Keratinocyte (primary cell): ENCODE measurements at regions not wholly inside any gene's neighbourhood (a gene's known extent, or its start where the extent isn't known, plus 50 kb on each side); places are given as distances from the start of the nearest gene placed in this dataset.

Experiments
- DNase-seq: peaks from one replicate; pipeline ENCODE4 v3.0.0-alpha.2; 2011; ENCODE audit warnings: low read depth, missing footprints, low spot score
- FAIRE-seq: peaks from 2 replicates; lab custom pipeline; 2011; peaks lifted over from hg19 to GRCh38; lab: Jason Lieb, UNC
- H2AFZ ChIP-seq: 2 replicates; pipeline ENCODE4 v1.6.0; 2012; ENCODE audit warnings: low read length, control low read depth, inconsistent platforms; ENCODE audit not compliant: control insufficient read depth
- H3K27ac ChIP-seq: 2 replicates; pipeline ENCODE4 v1.5.1; 2011; ENCODE audit warnings: low read length; ENCODE audit not compliant: control insufficient read depth, insufficient read depth
- H3K27me3 ChIP-seq: 3 replicates; pipeline ENCODE4 v1.6.0; 2011; ENCODE audit warnings: low read length; ENCODE audit not compliant: control insufficient read depth, insufficient read depth; ENCODE audit errors: extremely low read depth
- H3K36me3 ChIP-seq, 2 experiments: 2 replicates in 1 of 2; 3 replicates in 1 of 2; pipeline ENCODE4 v1.5.1; 2011; ENCODE audit warnings: low read length in 2 of 2, mild to moderate bottlenecking in 1 of 2; ENCODE audit not compliant: control insufficient read depth in 2 of 2, insufficient read depth in 2 of 2; ENCODE audit errors: extremely low read depth in 1 of 2
- H3K4me1 ChIP-seq: 3 replicates; pipeline ENCODE4 v1.5.1; 2011; ENCODE audit warnings: low read length; ENCODE audit not compliant: control insufficient read depth, insufficient read depth; ENCODE audit errors: extremely low read depth
- H3K4me2 ChIP-seq: 3 replicates; pipeline ENCODE4 v1.6.0; 2011; ENCODE audit warnings: low read depth, low read length; ENCODE audit not compliant: control insufficient read depth, insufficient read depth; ENCODE audit errors: extremely low read depth
- H3K4me3 ChIP-seq, 3 experiments: fragments of 200-600 bp in 1 of 3; sonication (generic) in 1 of 3; 2 replicates in 2 of 3; 3 replicates in 1 of 3; pipeline ENCODE4 v1.5.1; 2011 to 2016; ENCODE audit warnings: low read length in 3 of 3, mild to moderate bottlenecking in 3 of 3, control low read depth in 2 of 3, inconsistent platforms in 1 of 3, low read depth in 1 of 3, mixed read lengths in 1 of 3, mixed run types in 1 of 3, moderate library complexity in 1 of 3; ENCODE audit not compliant: control insufficient read depth in 2 of 3, insufficient read depth in 2 of 3; ENCODE audit errors: extremely low read depth in 1 of 3
- H3K79me2 ChIP-seq: 2 replicates; pipeline ENCODE4 v1.6.0; 2012; ENCODE audit warnings: low read length; ENCODE audit not compliant: control insufficient read depth, insufficient read depth
- H3K9ac ChIP-seq: 3 replicates; pipeline ENCODE4 v1.6.0; 2011; ENCODE audit warnings: low read length; ENCODE audit not compliant: control insufficient read depth, insufficient read depth; ENCODE audit errors: extremely low read depth
- H3K9me1 ChIP-seq: 3 replicates; pipeline ENCODE4 v1.6.0; 2011; ENCODE audit warnings: low read length; ENCODE audit not compliant: control insufficient read depth, insufficient read depth; ENCODE audit errors: extremely low read depth
- H3K9me3 ChIP-seq: 2 replicates; pipeline ENCODE4 v1.5.1; 2012; ENCODE audit warnings: low read depth, low read length; ENCODE audit not compliant: control insufficient read depth
- H4K20me1 ChIP-seq: 3 replicates; pipeline ENCODE4 v1.6.0; 2011; ENCODE audit warnings: low read length; ENCODE audit not compliant: control insufficient read depth, insufficient read depth; ENCODE audit errors: extremely low read depth
- EZH2 ChIP-seq: IDR thresholded peaks from one replicate; pipeline ENCODE4 v1.6.1; 2012; ENCODE audit warnings: inconsistent platforms, mild to moderate bottlenecking, low read length, moderate library complexity
- dilution Hi-C: fragments of 300-500 bp; cut with MboI; formaldehyde crosslinking; loops from one replicate; pipeline ENCODE4 v1.7.0; 2020; ENCODE audit warnings: low sequenced_read_pairs; ENCODE audit not compliant: extremely low pct_ligation_motif_present
- TF ChIP-seq, protein P1 (sequence below), 3 experiments: IDR thresholded peaks in 1 of 3; conservative IDR thresholded peaks in 1 of 3; optimal IDR thresholded peaks in 1 of 3; 2 replicates in 2 of 3; 3 replicates in 1 of 3; pipeline versions ENCODE3 to v1.5.1; 2011; ENCODE audit warnings: low read length in 3 of 3, mild to moderate bottlenecking in 3 of 3, moderate library complexity in 2 of 3, control low read depth in 1 of 3, inconsistent platforms in 1 of 3; ENCODE audit not compliant: insufficient read depth in 2 of 3; ENCODE audit errors: extremely low read depth in 1 of 3

DNA sequence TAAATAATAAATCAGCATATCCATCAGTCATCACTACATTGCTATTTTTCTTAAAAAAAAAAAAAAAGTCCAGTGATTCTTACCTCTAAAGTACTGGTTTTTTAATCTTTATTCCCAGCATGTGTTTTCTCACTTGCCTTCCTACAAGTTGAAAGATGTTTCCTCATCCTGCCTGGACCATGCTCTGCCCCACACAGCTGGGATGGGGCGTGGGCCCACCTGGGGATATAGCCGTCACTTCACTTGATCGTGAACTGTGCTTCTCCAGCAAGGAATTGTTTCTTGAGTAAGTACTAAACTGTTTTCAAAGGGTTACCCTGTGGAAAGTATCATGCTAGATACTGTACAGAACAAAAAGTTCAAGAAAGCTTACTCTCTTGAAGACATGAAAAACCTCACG lies 212.6 kb upstream of the HTR1E start:
- Histone ChIP-seq H3K9me1 (no peaks in the 10 kb centered on the region), H3K4me3 (no peak overlapping the region), H3K27me3 (no peaks in the 10 kb centered on the region), H3K27ac (no peak overlapping the region), H4K20me1 (no peaks in the 10 kb centered on the region), H2AFZ (no peak overlapping the region), H3K9me3 (no peaks in the 10 kb centered on the region), H3K4me1 (no peaks in the 10 kb centered on the region), H3K36me3 (no peaks in the 10 kb centered on the region), H3K79me2 (no peaks in the 10 kb centered on the region), H3K9ac (no peak overlapping the region), H3K4me2 (no peak overlapping the region)
- TF ChIP-seq, protein P1, sequence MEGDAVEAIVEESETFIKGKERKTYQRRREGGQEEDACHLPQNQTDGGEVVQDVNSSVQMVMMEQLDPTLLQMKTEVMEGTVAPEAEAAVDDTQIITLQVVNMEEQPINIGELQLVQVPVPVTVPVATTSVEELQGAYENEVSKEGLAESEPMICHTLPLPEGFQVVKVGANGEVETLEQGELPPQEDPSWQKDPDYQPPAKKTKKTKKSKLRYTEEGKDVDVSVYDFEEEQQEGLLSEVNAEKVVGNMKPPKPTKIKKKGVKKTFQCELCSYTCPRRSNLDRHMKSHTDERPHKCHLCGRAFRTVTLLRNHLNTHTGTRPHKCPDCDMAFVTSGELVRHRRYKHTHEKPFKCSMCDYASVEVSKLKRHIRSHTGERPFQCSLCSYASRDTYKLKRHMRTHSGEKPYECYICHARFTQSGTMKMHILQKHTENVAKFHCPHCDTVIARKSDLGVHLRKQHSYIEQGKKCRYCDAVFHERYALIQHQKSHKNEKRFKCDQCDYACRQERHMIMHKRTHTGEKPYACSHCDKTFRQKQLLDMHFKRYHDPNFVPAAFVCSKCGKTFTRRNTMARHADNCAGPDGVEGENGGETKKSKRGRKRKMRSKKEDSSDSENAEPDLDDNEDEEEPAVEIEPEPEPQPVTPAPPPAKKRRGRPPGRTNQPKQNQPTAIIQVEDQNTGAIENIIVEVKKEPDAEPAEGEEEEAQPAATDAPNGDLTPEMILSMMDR (optimal IDR thresholded peaks at IDR 0.05 in 1 of 3, IDR thresholded peaks at IDR 0.05 in 1 of 3, conservative IDR thresholded peaks at IDR 0.05 in 1 of 3; ENCODE audit: extremely low read depth in 1 of 3, insufficient read depth in 2 of 3, low read length in 3 of 3): no peak
- no peak for DNase-seq
- dilution Hi-C loops: no loop called here
- no peak for FAIRE-seq

DNA sequence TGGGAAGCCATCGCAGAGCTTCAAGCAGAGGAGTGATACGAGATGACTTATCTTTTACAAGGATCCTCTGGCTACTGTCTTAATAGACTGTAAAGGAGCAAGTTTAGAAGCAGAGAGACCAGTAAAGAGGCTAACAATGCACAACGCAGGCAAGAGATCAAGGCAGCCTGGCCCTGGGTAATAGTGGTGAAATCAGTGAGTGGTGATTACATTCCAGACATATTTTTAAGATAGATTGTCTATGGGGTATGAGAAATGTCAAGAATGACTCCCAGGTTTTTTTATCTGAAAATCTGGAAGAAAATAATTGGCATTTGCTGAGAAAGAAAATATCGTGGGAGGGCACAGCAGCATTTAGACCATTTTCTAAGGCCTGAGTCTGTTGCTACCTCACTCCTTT lies 213.6 kb upstream of the HTR1E start:
- H3K4me2 ChIP-seq: no peak overlapping the region
- no peaks in the 10 kb centered on the region for H3K9me3 ChIP-seq
- H3K27ac ChIP-seq: no peak overlapping the region
- dilution Hi-C loops: no loop called here
- no peaks in the 10 kb centered on the region for H3K9me1 ChIP-seq
- H3K79me2 ChIP-seq: no peaks in the 10 kb centered on the region
- H3K36me3 ChIP-seq: no peaks in the 10 kb centered on the region
- no peak overlapping the region for H3K9ac ChIP-seq
- H3K4me3 ChIP-seq: no peak overlapping the region
- TF ChIP-seq EZH2: no peak
- TF ChIP-seq, protein P1 (optimal IDR thresholded peaks at IDR 0.05 in 1 of 3, IDR thresholded peaks at IDR 0.05 in 1 of 3, conservative IDR thresholded peaks at IDR 0.05 in 1 of 3; ENCODE audit: extremely low read depth in 1 of 3, insufficient read depth in 2 of 3, low read length in 3 of 3): no peak
- H3K4me1 ChIP-seq: no peaks in the 10 kb centered on the region
- no peaks in the 10 kb centered on the region for H4K20me1 ChIP-seq
- no peak for DNase-seq
- no peak for FAIRE-seq
- H2AFZ ChIP-seq: no peak overlapping the region
- H3K27me3 ChIP-seq: no peaks in the 10 kb centered on the region
